ENCODE measurements at regions not wholly inside any gene's neighbourhood (a gene's known extent, or its start where the extent isn't known, plus 50 kb on each side); places are given as distances from the start of the nearest gene placed in this dataset.

DNA sequence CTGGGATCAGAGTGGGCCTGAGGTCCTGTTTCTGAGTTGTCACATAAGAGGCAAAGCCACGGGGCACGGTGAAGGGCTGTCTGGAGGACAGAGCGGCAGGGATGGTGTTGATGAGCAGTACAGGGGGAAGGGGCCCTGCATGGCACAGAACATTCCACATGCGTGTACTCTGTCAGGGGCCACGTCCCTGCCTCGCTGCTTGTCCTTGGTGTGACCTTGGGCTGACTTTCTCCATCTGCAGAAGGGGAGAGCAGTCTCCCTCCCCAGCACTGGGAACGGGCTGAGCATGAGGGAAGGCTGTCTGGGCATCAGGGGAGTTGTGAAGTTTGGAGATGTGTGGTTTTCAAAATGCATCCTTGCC lies 71.5 kb upstream of the GSE1 start:
- TF ChIP-seq, protein P1, sequence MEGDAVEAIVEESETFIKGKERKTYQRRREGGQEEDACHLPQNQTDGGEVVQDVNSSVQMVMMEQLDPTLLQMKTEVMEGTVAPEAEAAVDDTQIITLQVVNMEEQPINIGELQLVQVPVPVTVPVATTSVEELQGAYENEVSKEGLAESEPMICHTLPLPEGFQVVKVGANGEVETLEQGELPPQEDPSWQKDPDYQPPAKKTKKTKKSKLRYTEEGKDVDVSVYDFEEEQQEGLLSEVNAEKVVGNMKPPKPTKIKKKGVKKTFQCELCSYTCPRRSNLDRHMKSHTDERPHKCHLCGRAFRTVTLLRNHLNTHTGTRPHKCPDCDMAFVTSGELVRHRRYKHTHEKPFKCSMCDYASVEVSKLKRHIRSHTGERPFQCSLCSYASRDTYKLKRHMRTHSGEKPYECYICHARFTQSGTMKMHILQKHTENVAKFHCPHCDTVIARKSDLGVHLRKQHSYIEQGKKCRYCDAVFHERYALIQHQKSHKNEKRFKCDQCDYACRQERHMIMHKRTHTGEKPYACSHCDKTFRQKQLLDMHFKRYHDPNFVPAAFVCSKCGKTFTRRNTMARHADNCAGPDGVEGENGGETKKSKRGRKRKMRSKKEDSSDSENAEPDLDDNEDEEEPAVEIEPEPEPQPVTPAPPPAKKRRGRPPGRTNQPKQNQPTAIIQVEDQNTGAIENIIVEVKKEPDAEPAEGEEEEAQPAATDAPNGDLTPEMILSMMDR (IDR thresholded peaks at IDR 0.05) = no peak
- no peak for TF ChIP-seq POLR2A (IDR thresholded peaks at IDR 0.05)

All from heart left ventricle (tissue), 13 donors.